ENCODE measurements at regions not wholly inside any gene's neighbourhood (a gene's known extent, or its start where the extent isn't known, plus 50 kb on each side); places are given as distances from the start of the nearest gene placed in this dataset.

- intact Hi-C loops (cut with DNase I), result no loop called here
- 77 to 80% methylated on average over 5 of the region's 5 CpGs for WGBS, 2 donors
- H3K9me3 ChIP-seq, result no peaks in the 10 kb centered on the region
- no peak overlapping the region for H3K4me3 ChIP-seq
- H3K27me3 ChIP-seq, result no peaks in the 10 kb centered on the region
- no peak overlapping the region for H3K27ac ChIP-seq
- no peak for DNase-seq
- TF ChIP-seq POLR2A (IDR thresholded peaks at IDR 0.05) (no peak), EP300 (IDR thresholded peaks at IDR 0.05) (no peak), POLR2AphosphoS5 (IDR thresholded peaks at IDR 0.05) (no peak)
- TF ChIP-seq, protein P1, sequence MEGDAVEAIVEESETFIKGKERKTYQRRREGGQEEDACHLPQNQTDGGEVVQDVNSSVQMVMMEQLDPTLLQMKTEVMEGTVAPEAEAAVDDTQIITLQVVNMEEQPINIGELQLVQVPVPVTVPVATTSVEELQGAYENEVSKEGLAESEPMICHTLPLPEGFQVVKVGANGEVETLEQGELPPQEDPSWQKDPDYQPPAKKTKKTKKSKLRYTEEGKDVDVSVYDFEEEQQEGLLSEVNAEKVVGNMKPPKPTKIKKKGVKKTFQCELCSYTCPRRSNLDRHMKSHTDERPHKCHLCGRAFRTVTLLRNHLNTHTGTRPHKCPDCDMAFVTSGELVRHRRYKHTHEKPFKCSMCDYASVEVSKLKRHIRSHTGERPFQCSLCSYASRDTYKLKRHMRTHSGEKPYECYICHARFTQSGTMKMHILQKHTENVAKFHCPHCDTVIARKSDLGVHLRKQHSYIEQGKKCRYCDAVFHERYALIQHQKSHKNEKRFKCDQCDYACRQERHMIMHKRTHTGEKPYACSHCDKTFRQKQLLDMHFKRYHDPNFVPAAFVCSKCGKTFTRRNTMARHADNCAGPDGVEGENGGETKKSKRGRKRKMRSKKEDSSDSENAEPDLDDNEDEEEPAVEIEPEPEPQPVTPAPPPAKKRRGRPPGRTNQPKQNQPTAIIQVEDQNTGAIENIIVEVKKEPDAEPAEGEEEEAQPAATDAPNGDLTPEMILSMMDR (IDR thresholded peaks at IDR 0.05), result no peak
- no peaks in the 10 kb centered on the region for H3K36me3 ChIP-seq
- H3K4me1 ChIP-seq, result no peaks in the 10 kb centered on the region
Measured at GRCh38 chr19:29074579-29074978, 138.4 kb downstream of the UQCRFS1 start.

GRCh38 chr19:29067831-29068230 lies 145.1 kb downstream of the UQCRFS1 start:
- no peaks in the 10 kb centered on the region for H3K27me3 ChIP-seq
- TF ChIP-seq POLR2A (IDR thresholded peaks at IDR 0.05), result no peak
- TF ChIP-seq POLR2AphosphoS5 (IDR thresholded peaks at IDR 0.05), result no peak
- TF ChIP-seq, protein P1 (IDR thresholded peaks at IDR 0.05), result no peak
- TF ChIP-seq EP300 (IDR thresholded peaks at IDR 0.05), result no peak
- WGBS, 2 donors, result 85 to 90% methylated on average over 2 of the region's 2 CpGs

GRCh38 chr19:29062475-29063435 lies 150.2 kb downstream of the UQCRFS1 start:
- no peaks in the 10 kb centered on the region for H3K27me3 ChIP-seq
- H3K27ac ChIP-seq, result no peak overlapping the region
- TF ChIP-seq POLR2AphosphoS5 (IDR thresholded peaks at IDR 0.05) (no peak), POLR2A (IDR thresholded peaks at IDR 0.05) (no peak), EP300 (IDR thresholded peaks at IDR 0.05) (no peak)
- TF ChIP-seq, protein P1 (IDR thresholded peaks at IDR 0.05), result no peak
- no peaks in the 10 kb centered on the region for H3K36me3 ChIP-seq
- intact Hi-C loops (cut with DNase I), result no loop called here
- DNase-seq, result no peak
- H3K4me1 ChIP-seq, result no peaks in the 10 kb centered on the region
- H3K4me3 ChIP-seq, result no peak overlapping the region
- peaks cover 0 to 5% (median 2%) of the 10 kb centered on the region in 4 donors for H3K9me3 ChIP-seq
- 40 to 47% methylated on average over 14 of the region's 14 CpGs for WGBS, 2 donors

More at GRCh38 chr19:29067831-29068230, 145.1 kb downstream of the UQCRFS1 start:
- Histone ChIP-seq H3K36me3 (no peaks in the 10 kb centered on the region), H3K4me3 (no peak overlapping the region), H3K9me3 (peaks cover 0 to 5% (median 2%) of the 10 kb centered on the region in 4 donors), H3K4me1 (no peaks in the 10 kb centered on the region), H3K27ac (no peak overlapping the region)
- no peak for DNase-seq
- intact Hi-C loops (cut with DNase I), result no loop called here

DNA sequence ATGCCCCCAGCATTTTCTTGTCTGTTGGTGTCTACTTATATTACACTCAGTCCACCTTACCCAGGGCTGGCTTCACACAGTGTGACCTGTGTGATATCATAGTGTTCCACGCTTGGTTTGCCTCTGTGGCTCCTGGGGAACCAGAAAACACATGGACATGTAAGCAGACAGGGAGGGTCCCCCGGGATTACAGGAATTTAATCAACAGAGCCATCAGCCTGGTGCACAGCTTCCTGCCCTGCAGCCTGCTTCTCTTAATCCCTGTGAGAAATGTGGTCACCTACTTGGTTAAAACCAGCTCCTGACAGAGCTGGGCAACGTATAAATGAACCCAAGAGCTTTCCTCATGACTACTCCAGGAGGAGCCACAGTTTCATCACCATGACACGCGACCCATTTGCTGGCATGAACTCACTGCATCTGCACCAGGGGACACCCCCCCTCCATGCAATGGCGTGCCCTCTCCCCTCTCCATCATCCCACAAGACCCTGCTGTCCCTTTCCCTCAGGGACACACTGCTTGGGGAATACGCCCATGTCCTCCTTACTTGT lies 152.1 kb downstream of the UQCRFS1 start:
- Histone ChIP-seq H3K27me3 (no peaks in the 10 kb centered on the region), H3K27ac (no peak overlapping the region), H3K9me3 (no peaks in the 10 kb centered on the region), H3K4me3 (no peak overlapping the region), H3K36me3 (no peaks in the 10 kb centered on the region), H3K4me1 (no peaks in the 10 kb centered on the region)
- TF ChIP-seq POLR2A (IDR thresholded peaks at IDR 0.05) (no peak), EP300 (IDR thresholded peaks at IDR 0.05) (no peak), POLR2AphosphoS5 (IDR thresholded peaks at IDR 0.05) (no peak)
- TF ChIP-seq, protein P1 (IDR thresholded peaks at IDR 0.05), result no peak
- intact Hi-C loops (cut with DNase I), result no loop called here
- DNase-seq, result no peak
- WGBS, 2 donors, result 60 to 68% methylated on average over 7 of the region's 7 CpGs

All from sigmoid colon (tissue), 6 donors.